IMR-90 (cell line): ENCODE measurements at regions not wholly inside any gene's neighbourhood (a gene's known extent, or its start where the extent isn't known, plus 50 kb on each side); places are given as distances from the start of the nearest gene placed in this dataset.

Experiments used
- MAZ ChIP-seq: IDR thresholded peaks from 2 replicates; pipeline ENCODE4 v1.6.1; 2012; ENCODE audit warnings: low read depth, mild to moderate bottlenecking, low read length, improper control_type of control experiment, moderate library complexity, borderline replicate concordance
- POLR2A ChIP-seq: IDR thresholded peaks from 2 replicates; pipeline ENCODE4 v1.6.1; 2012; ENCODE audit warnings: mild to moderate bottlenecking, low read depth, low read length
- TF ChIP-seq, protein P1 (sequence below): conservative IDR thresholded peaks from 2 replicates; pipeline ENCODE4 v1.5.1; 2012; ENCODE audit warnings: mild to moderate bottlenecking, low read depth, low read length, improper control_type of control experiment

DNA sequence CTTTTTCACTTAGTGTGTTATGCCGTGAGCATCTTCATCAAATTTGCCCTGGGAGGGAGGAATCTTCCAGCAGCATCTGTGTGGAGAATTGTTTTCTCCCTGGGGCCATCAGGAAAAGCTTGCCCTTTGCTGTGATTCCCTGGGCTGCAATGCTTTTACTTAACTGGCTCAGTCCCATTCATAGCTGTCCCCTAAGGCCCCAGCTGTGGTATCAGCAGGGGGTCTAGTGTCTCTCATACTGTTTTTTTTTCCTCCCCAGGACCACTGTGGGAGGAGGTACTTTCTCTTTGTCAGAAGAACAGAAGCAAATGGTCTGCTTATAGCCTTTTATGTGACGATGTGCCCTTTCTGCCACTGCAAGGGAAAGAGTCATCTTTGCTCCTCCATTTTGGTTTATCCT is 176.8 kb upstream of the CELF4 start:
- TF ChIP-seq, protein P1, sequence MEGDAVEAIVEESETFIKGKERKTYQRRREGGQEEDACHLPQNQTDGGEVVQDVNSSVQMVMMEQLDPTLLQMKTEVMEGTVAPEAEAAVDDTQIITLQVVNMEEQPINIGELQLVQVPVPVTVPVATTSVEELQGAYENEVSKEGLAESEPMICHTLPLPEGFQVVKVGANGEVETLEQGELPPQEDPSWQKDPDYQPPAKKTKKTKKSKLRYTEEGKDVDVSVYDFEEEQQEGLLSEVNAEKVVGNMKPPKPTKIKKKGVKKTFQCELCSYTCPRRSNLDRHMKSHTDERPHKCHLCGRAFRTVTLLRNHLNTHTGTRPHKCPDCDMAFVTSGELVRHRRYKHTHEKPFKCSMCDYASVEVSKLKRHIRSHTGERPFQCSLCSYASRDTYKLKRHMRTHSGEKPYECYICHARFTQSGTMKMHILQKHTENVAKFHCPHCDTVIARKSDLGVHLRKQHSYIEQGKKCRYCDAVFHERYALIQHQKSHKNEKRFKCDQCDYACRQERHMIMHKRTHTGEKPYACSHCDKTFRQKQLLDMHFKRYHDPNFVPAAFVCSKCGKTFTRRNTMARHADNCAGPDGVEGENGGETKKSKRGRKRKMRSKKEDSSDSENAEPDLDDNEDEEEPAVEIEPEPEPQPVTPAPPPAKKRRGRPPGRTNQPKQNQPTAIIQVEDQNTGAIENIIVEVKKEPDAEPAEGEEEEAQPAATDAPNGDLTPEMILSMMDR: no peak
- TF ChIP-seq MAZ (no peak), POLR2A (no peak)
